ENCODE measurements at regions not wholly inside any gene's neighbourhood (a gene's known extent, or its start where the extent isn't known, plus 50 kb on each side); places are given as distances from the start of the nearest gene placed in this dataset.

DNA sequence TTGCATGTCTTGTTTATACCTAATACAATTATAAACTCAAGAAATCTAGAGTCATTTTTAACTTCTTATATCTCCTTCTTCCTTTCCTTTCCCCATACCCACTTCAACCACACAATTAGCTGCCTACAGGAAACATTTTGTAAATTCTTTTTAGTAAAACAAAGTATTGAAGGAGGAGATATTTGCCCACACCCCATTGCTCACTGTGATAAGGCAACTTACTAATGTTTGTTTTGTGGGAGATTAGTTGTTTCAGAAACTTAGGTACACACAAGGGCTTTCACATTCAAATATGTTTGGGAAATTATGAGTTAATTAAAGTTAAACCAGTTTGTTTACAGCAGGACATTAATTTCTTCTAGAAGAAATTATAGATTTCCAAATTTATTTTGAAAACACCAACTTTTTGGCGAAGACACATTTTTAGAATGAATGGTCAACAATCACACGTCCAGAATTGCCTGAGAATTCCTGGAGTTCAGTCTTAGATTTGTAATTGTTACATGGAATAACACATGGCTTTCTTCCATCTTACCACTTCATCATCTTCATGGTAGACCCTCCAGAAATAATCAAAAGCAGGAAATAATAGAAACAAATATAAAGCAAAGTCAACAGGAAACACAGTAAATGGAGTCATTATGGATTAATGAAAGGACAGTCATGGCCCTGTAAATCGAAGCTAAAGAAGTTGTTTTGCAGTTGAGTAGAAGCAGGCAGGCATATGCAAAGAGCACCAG, 62.5 kb upstream of the RAB27B start:
- TF ChIP-seq CTCF (IDR thresholded peaks at IDR 0.05; ENCODE audit: low read length) (no peak), EZH2 (IDR thresholded peaks at IDR 0.05; ENCODE audit: borderline replicate concordance, low read length) (no peak)
